Effector CD4-positive, alpha-beta T cell (primary cell): ENCODE measurements at regions not wholly inside any gene's neighbourhood (a gene's known extent, or its start where the extent isn't known, plus 50 kb on each side); places are given as distances from the start of the nearest gene placed in this dataset.

ENCODE experiments used
- DNase-seq: peaks from one replicate; pipeline ENCODE4 v3.0.0-alpha.2; 2020

DNA sequence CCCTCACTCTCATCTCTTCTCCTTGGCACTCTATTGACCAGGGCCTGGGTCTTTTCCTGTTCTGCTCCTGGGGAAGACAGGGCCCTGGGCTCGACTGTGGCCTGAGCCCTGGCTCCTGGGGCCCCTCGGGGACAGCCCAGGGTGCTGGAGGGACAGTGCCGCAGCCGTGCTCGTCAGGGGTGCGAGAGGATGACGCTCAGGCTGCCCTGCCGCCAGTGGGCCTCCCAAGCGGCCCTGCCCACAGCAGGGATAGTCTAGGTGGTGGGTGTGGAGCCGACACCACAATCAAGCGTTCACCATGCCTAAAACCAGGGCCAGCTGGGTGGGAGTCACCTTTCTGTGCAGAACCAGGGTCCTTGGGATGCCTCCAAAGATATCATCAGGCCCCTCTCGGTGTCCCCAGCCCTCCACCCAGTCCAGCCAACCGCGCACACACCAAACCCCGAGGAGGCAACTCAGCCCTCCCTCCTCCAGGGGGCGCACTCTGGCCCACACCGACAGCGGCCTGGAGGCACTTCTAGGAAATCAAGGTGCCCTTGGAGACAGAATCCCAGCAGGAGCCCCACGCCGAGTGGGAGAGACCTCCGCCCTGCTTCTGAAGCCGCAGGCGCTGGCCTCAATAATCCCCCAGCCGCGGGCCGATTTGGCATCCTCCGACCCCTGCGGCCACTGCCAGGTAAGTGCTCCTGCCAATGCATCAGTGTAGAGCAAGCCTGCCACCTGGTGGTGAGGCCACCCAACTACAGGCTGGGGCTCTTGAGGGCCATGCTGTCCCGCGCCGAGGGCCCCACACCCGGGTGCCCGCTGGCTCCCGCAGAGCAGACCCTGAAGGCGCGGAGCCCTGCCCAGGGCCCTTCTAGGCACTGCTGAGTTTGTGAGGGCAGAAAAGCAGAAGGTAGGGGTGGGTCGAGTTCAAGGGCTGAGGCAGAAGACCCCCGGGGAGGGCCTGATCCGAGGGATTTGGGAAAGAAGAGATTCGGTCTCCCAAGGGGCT is 496.4 kb downstream of the BUD13 start:
- peak; percentile 48 for DNase-seq

DNA sequence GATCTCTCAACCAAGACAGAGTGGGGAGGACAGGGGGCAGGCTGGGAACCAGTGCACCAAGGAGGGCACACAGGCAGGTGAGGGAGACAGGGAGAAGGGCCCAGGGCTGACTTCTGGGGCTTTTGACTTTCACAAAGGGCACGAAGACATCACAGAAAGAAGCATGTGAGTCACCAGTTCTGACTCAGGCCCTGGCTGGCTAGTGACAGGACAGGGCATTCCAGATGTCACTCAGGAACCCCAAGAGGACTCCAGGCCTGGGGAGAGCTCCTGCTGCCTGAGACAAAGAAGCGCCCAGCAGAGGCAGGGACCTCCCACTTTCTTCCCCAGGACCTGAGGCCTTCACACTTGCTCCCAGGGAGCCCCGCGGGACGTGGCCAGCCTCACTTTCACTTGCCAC is 497.2 kb downstream of the BUD13 start:
- DNase-seq = no peak

DNA sequence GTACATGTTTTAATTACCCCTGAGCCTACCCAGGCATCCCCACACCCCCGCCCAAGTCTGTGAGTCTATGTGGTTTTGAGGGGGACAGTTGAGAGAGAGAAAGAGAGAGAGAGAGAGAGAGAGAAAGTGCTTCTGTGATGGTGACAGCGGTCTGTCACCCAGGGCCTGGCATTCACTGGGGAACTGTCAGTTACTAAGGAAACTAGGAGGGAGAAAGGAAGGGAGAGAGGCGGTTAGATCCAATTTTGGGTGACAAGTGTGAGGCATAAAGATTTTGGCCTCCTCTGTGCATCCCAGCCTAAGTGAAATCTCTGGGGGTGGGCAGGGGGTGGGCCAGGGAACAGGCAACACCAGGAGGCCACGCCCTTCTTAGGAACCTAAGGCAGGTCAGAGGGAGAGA is 498.3 kb downstream of the BUD13 start:
- no peak for DNase-seq

DNA sequence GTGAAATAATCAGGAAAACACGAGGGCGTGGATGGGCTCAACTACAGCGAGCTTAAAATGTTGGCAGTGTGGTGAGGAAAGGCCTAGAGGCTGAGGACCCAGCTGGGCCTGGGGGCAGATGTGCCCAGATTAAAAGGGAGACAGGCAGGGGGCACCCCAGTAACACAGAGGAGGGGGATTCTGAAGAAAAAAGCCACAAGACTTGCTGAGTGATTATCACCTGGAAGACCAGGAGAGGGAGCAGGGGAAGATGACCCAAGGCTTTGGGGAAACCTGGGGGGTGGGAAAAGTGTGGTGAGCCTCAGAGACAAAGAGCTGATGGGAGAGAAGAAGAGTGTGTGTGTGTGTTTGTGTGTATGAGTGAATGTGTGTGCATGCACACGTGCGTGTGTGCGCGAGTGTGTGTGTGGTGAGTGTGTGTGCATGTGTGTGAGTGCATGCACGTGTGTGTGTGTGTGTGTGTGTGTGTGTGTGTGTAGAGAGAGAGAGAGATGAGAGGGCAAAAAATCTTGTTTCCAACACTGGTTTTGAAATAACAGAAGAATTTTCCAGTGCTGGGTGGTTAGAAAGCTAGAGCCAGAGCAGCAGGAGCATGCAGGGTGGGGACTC is 500.5 kb downstream of the BUD13 start:
- DNase-seq = no peak

- no peak for DNase-seq
Observed at GRCh38 chr11:116271479-116271878, 501.3 kb downstream of the BUD13 start.

GRCh38 chr11:116267146-116267545 is 505.6 kb downstream of the BUD13 start:
- no peak for DNase-seq

GRCh38 chr11:116263770-116264169 is 509.0 kb downstream of the BUD13 start:
- no peak for DNase-seq

DNA sequence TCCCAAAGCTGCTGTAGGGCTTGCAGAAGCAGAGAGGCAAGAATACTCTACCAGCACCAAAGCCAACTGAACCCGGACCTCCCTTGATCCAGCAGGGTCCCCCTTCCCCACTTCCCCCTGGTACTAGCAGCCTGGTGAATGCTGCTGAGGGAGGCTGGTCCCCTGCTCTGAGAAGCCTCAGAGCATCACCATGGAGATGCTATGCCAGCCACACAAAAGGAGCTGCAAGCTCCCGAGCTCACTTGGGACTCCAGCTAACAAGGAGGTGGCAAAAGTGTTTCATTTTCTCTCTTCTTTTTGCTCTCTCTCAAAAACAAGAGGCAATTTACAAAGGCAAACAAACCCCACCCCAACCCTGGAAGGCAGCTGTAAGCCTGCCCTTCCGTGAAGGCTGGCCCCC is 509.8 kb downstream of the BUD13 start:
- no peak for DNase-seq

- DNase-seq = no peak
Observed at GRCh38 chr11:116262370-116262769, 510.4 kb downstream of the BUD13 start.

GRCh38 chr11:116261606-116262005 is 511.2 kb downstream of the BUD13 start:
- no peak for DNase-seq

GRCh38 chr11:116258821-116259220 is 514.0 kb downstream of the BUD13 start:
- no peak for DNase-seq

DNA sequence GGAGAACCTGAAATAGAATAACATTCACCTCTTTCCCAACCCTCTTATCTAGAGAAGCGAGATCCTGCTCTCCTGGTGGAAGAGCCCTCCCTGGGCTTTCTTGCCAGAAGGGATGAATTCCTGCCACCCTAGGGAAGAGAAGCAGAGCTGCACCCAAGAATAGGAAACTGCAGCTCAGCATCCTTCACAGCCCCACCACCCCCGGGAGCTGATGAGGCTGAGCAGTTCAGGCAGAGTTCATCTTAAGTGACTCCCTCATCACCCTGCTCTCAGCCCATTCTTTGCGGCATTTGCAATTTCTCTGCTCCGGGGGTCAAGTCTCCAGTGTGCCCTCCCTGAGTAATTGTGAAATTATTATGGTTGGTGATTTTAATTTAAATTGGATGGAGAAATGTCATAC is 514.9 kb downstream of the BUD13 start:
- DNase-seq = no peak

DNA sequence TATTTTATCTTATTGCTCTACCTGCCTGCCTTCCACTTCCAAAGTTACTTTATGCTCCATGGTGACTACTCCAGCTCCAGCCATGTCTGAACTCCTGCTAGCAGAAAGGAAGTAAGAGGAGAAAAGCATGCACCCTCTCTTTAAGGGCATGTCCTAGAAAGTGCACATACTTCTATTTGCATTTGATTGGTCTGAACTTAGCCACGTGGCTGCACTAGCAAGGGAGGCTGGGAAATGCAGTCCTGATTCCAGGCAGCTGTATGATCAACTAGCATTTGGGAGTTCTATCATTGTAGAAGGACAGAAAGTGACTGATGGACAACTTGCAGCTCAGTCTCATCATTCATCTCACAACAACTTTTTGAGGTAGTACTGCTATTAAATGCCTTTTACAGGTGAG is 515.7 kb downstream of the BUD13 start:
- no peak for DNase-seq

- no peak for DNase-seq
Observed at GRCh38 chr11:116256215-116256614, 516.6 kb downstream of the BUD13 start.

- no peak for DNase-seq
Observed at GRCh38 chr11:116255321-116255953, 517.4 kb downstream of the BUD13 start.

GRCh38 chr11:116250155-116250554 is 522.6 kb downstream of the BUD13 start:
- no peak for DNase-seq

- DNase-seq = no peak
Observed at GRCh38 chr11:116249561-116249960, 523.2 kb downstream of the BUD13 start.

- no peak for DNase-seq
Observed at GRCh38 chr11:116244889-116245288, 527.9 kb downstream of the BUD13 start.

DNA sequence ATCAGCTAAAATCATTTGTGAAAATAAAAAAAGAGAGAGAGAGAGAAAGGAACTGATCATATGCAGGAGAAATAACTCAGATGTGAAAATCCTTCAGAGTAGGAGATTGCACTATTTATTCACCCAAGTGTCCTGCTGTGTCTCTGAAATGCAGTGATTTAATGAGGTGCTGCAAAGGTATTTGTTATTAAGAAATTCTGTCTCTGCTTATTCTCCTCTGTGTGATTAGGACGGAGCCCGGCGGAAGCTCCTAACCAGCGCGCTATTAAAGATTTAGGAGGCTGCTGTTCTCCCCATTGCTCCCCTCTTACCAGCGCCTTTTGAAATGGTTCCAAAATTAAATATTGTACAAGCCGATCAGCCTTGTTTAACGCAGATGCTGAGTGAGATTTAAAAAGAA is 528.3 kb downstream of the BUD13 start:
- no peak for DNase-seq

DNA sequence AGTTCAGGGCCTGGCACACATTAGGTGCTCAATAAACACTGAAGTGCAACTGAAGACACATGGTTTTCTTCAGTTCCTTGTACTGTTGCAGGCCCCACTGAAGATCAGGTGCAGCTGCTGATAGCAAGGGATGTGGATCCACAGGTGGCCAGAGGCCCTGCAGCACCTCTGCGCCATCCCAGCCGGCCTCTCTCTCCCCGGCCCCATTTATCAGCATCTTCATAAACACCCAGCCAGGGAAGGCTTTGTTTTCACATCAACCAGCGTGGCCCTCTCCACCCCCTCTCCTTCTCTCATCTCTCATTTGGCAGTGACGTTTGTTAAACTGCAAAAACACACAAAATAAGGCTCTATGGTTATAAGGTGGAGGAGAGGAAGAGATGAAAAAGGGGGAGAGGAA is 528.8 kb downstream of the BUD13 start:
- no peak for DNase-seq

GRCh38 chr11:116242006-116242405 is 530.8 kb downstream of the BUD13 start:
- DNase-seq = no peak

GRCh38 chr11:116240710-116241109 is 532.1 kb downstream of the BUD13 start:
- DNase-seq = no peak

GRCh38 chr11:116239247-116239646 is 533.5 kb downstream of the BUD13 start:
- DNase-seq = no peak
